Upper lobe of right lung (tissue), 1 donor: ENCODE measurements at regions not wholly inside any gene's neighbourhood (a gene's known extent, or its start where the extent isn't known, plus 50 kb on each side); places are given as distances from the start of the nearest gene placed in this dataset.

Experiments used
- ATAC-seq: fragments of 200-7000 bp; cut with Tn5 transposase; one replicate; pipeline ENCODE4 v1.9.1; 2020; ENCODE audit warnings: mild to moderate bottlenecking, moderate library complexity
- DNase-seq: peaks from one replicate; pipeline ENCODE4 v3.0.0-alpha.2; 2020
- H3K27ac ChIP-seq: fragments of 200-600 bp; one replicate; pipeline ENCODE4 v1.8.0; 2022
- H3K27me3 ChIP-seq: fragments of 200-600 bp; one replicate; pipeline ENCODE4 v1.8.0; 2022; ENCODE audit warnings: mild to moderate bottlenecking
- H3K36me3 ChIP-seq: fragments of 200-600 bp; one replicate; pipeline ENCODE4 v1.8.0; 2022
- H3K4me1 ChIP-seq: fragments of 200-600 bp; one replicate; pipeline ENCODE4 v1.8.0; 2022
- H3K4me3 ChIP-seq: fragments of 200-600 bp; one replicate; pipeline ENCODE4 v1.8.0; 2022; ENCODE audit warnings: mild to moderate bottlenecking
- H3K9me3 ChIP-seq: fragments of 200-600 bp; one replicate; pipeline ENCODE4 v1.8.0; 2022
- CTCF ChIP-seq: fragments of 200-600 bp; IDR thresholded peaks from one replicate; pipeline ENCODE4 v1.8.0; 2022; ENCODE audit warnings: antibody characterized with exemption
- intact Hi-C: fragments of 100-400 bp; cut with DNase I; formaldehyde crosslinking; loops from one replicate; pipeline ENCODE4 v1.11.0; 2022
- donor health status: DM: no; HTN: yes; CAD: no; lungs with severe emphysema.

DNA sequence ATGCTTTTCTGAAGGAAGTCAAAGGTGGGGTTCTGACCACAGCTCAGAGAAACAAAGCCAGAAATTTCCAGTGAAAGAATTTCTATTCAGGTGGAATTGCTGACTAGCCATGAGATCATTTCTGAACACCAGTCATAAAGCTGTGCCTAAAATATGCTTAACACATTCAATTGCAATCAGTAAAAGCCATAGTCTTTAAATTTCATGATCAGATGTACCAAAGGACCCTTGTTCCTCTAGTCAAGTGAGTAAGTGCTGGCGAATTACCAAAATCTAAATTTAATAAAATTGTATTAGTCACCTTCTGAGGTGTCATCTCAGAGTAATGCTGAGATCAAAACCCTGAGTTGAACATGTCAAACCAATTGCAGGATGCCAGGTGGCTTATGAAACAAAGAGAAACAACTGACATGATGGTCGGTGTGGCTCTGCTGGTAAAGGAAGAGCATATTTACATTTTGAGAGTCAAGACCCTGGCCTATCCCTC is 334.2 kb upstream of the CCNH start:
- H3K4me1 ChIP-seq: no peaks in the 10 kb centered on the region
- H3K4me3 ChIP-seq: no peak overlapping the region
- no peak for TF ChIP-seq CTCF
- no peaks in the 10 kb centered on the region for H3K36me3 ChIP-seq
- H3K27me3 ChIP-seq: no peaks in the 10 kb centered on the region
- intact Hi-C loops: no loop called here
- no peaks in the 10 kb centered on the region for H3K9me3 ChIP-seq
- ATAC-seq (no peak), DNase-seq (no peak)
- no peak overlapping the region for H3K27ac ChIP-seq

DNA sequence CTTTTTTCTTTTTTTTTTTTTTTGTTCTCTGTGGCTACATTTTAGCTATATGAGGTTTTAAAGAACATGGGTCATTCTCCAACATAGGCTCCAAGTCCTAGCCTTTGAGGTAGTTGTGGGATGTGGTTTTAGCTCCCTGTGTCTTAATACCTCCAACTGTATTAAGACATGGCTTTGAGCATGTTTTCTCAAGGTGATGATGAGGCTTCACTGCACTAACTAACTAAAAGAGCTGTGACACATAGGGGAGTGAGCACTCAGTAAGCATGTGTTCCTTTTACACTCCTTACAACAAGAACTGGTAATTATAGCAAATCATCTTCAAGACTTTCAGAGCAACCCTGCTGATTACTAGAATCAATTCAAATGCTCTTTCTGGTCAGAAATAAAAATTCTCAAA is 333.6 kb upstream of the CCNH start:
- H3K9me3 ChIP-seq: no peaks in the 10 kb centered on the region
- H3K4me1 ChIP-seq: no peaks in the 10 kb centered on the region
- intact Hi-C loops: no loop called here
- DNase-seq (no peak), ATAC-seq (no peak)
- no peaks in the 10 kb centered on the region for H3K27me3 ChIP-seq
- H3K36me3 ChIP-seq: no peaks in the 10 kb centered on the region
- H3K4me3 ChIP-seq: no peak overlapping the region
- TF ChIP-seq CTCF: no peak
- H3K27ac ChIP-seq: no peak overlapping the region

- no peak overlapping the region for H3K4me3 ChIP-seq
- ATAC-seq (no peak), DNase-seq (no peak)
- no peaks in the 10 kb centered on the region for H3K4me1 ChIP-seq
- no peaks in the 10 kb centered on the region for H3K9me3 ChIP-seq
- no peaks in the 10 kb centered on the region for H3K36me3 ChIP-seq
- no peaks in the 10 kb centered on the region for H3K27me3 ChIP-seq
- no peak overlapping the region for H3K27ac ChIP-seq
- no peak for TF ChIP-seq CTCF
- intact Hi-C loops: no loop called here
These were observed 329.2 kb upstream of the CCNH start for GRCh38 chr5:87741881-87742280.

DNA sequence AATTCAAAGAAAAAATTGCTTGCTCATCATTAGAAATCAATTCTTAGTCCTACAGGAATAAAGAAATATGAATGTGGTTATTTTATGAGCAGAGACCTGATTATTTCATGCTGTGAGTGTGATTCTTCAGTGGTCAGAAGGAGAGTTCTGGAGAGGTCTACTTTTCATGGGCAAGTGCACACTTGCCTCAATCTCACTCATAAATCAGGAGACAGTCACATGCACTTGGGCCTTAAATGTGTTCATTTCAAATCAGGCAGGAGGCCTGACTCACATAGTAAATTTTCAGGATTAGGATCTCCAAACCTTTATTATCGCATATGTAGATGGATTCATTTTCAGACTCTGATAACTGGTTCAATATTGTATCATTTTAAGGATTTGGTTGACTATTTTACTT is 323.2 kb upstream of the CCNH start:
- Histone ChIP-seq H3K36me3 (no peaks in the 10 kb centered on the region), H3K27ac (no peak overlapping the region), H3K4me1 (no peaks in the 10 kb centered on the region), H3K27me3 (no peaks in the 10 kb centered on the region), H3K4me3 (no peak overlapping the region), H3K9me3 (no peaks in the 10 kb centered on the region)
- ATAC-seq: no peak
- no peak for TF ChIP-seq CTCF
- intact Hi-C loops: no loop called here
- no peak for DNase-seq

DNA sequence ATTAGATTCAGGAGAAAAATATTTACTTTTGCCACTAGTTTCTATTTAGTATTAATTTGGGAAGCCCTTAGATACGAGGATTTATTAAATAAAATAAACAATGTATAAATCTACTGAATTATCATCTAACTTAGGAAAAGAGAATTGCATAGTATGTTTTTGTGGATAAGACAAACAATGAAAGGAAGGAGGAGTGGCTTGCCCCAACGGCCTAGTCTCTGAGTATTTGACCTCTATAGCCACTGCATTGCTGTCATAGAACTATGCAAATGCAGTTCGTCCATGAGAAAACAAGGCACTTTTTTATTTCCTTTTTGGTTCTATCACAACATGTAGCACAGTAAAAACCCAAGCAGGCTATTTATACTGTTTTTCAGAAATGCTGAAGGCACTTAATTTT is 321.2 kb upstream of the CCNH start:
- H3K27me3 ChIP-seq: no peaks in the 10 kb centered on the region
- no peaks in the 10 kb centered on the region for H3K4me1 ChIP-seq
- no peak for TF ChIP-seq CTCF
- H3K4me3 ChIP-seq: no peak overlapping the region
- no peak overlapping the region for H3K27ac ChIP-seq
- DNase-seq: no peak
- ATAC-seq: no peak
- intact Hi-C loops: no loop called here
- no peaks in the 10 kb centered on the region for H3K36me3 ChIP-seq
- H3K9me3 ChIP-seq: no peaks in the 10 kb centered on the region
